Right ventricle myocardium superior (tissue), 1 donor: ENCODE measurements at regions not wholly inside any gene's neighbourhood (a gene's known extent, or its start where the extent isn't known, plus 50 kb on each side); places are given as distances from the start of the nearest gene placed in this dataset.
"Not testable (repeated sequence)": the region's sequence is repeated elsewhere in the genome, so short reads cannot be mapped to it uniquely, and the experiment has no call there.

ENCODE experiments used
- ATAC-seq: fragments of 200-7000 bp; cut with Tn5 transposase; one replicate; pipeline ENCODE4 v1.9.1; 2020; ENCODE audit warnings: mild to moderate bottlenecking; ENCODE audit not compliant: poor library complexity
- DNase-seq: peaks from one replicate; pipeline ENCODE4 v3.0.0-alpha.2; 2020
- intact Hi-C: fragments of 100-400 bp; cut with DNase I; formaldehyde crosslinking; loops from one replicate; pipeline ENCODE4 v1.11.2; 2022
- donor health status: DM: no; HTN: yes; CAD: no; lungs with severe emphysema.

GRCh38 chr21:18548249-18548648 lies 144.7 kb upstream of the TMPRSS15 start:
- intact Hi-C loops, result no loop called here
- ATAC-seq (no peak), DNase-seq (no peak)

GRCh38 chr21:18549214-18549905 lies 145.8 kb upstream of the TMPRSS15 start:
- DNase-seq, result no peak
- intact Hi-C loops, result no loop called here
- ATAC-seq, result no peak

GRCh38 chr21:18550361-18550760 lies 146.8 kb upstream of the TMPRSS15 start:
- ATAC-seq, result no peak
- intact Hi-C loops, result no loop called here

DNA sequence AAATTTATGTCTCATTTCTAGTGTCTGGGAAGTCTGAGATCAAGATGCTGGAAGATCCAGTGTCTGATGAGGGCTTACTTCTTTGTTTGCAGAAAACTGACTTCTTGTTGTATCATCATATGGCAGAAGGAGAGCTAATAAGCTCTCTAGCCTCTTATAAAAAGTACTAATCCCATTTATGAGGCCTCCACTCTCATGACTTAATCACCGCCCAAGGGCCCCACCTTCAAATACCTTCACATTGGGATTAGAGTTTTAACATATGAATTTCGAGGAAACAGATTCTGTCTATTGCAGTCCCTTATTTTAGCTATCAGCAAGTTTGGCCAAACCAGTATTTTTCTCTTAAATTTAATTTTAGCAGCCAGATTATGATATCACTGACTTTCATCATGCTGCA lies 150.2 kb upstream of the TMPRSS15 start:
- ATAC-seq, result no peak
- DNase-seq, result no peak
- intact Hi-C loops, result no loop called here

More at GRCh38 chr21:18550361-18550760, 146.8 kb upstream of the TMPRSS15 start:
- DNase-seq, result no peak

DNA sequence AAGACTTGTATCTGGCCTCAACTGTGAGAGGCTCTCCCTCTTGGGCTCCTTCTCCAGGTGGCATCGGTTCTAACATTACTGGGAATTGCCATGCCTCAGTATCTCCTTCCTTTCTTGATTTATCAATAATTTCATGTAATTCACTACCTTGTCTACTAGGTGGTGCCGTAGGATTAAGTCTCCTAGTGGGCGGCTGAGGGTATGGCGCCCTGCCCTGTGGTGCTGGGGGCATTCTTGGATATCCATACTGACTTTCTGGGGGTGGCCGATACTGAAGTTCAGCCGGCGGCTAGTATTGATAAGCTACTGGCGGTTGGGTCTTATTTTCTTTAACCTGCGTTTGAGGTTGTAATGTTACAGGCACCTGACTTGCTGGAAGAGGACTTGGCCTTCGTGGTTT lies 164.2 kb upstream of the TMPRSS15 start:
- intact Hi-C loops, ATAC-seq: not testable (repeated sequence)

GRCh38 chr21:18588001-18588662 lies 184.5 kb upstream of the TMPRSS15 start:
- ATAC-seq (no peak), DNase-seq (no peak)
- intact Hi-C loops, result no loop called here

More for the DNA sequence above, 164.2 kb upstream of the TMPRSS15 start:
- not testable (repeated sequence) for DNase-seq

- ATAC-seq (no peak), DNase-seq (no peak)
- intact Hi-C loops, result no loop called here
Measured at GRCh38 chr21:18601146-18601545, 197.6 kb upstream of the TMPRSS15 start.

- DNase-seq (no peak), ATAC-seq (no peak)
- intact Hi-C loops, result no loop called here
Measured at GRCh38 chr21:18602711-18603110, 199.1 kb upstream of the TMPRSS15 start.

DNA sequence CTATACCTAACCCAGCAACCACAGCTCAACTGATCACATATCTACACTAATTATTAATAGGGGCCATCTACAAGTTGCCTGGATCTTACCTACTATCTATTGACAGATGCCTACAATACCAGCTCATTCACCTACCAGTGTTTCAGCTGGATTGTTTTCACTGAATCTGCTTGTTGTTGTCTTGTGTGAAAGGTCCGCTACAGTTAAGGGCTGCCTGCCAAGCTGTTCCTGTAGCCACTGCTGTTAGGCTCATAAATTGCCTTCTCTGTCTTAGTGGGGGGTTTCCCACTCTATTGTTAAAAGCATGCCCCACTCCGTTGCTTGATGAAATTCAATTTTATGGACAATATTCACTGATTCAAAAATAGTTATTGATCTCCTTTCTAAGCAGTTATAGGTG lies 199.7 kb upstream of the TMPRSS15 start:
- intact Hi-C loops, result no loop called here
- no peak for ATAC-seq
- no peak for DNase-seq

DNA sequence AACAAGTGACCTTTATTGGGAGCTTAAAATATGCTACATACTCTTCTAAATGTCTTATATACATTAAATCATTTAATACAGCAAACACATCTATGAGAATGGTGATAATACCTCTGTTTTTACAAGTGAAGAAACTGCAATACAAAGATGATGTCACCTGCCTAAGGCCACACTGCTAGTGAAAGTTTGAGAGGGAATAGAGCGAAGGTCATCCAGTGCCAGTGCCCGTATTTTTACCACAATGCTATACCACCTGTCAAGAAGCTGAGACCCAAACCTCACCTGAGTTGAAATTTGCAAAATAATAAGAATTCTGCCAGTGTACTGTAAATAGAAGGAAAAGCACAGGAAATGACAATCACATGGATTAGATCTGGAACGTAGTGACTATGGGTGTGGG lies 200.4 kb upstream of the TMPRSS15 start:
- ATAC-seq (no peak), DNase-seq (no peak)
- intact Hi-C loops, result no loop called here

GRCh38 chr21:18608226-18608625 lies 204.6 kb upstream of the TMPRSS15 start:
- ATAC-seq (no peak), DNase-seq (no peak)
- intact Hi-C loops, result no loop called here

GRCh38 chr21:18614303-18614702 lies 210.7 kb upstream of the TMPRSS15 start:
- no peak for ATAC-seq
- intact Hi-C loops, result no loop called here

DNA sequence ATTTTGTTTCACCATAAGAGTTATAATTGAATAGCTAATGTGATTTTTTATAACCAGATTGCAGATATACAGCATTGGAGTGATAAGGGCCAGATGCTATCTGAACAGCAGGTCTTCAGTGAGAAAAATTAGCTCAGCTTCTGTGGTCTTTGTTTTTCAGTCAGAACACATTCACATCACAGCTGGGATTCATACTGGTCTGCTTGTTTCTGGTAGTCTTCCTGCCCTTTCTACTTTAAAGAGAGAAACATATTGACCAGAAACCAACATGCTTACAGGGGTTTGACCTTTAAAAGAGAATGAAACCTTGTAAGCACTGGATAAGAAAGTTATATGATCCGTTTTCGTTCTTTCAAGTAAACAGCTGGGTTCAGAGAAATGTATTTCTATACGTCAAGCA lies 213.7 kb upstream of the TMPRSS15 start:
- ATAC-seq (no peak), DNase-seq (no peak)
- intact Hi-C loops, result no loop called here

More at GRCh38 chr21:18614303-18614702, 210.7 kb upstream of the TMPRSS15 start:
- no peak for DNase-seq

- DNase-seq, result no peak
- intact Hi-C loops, result no loop called here
Measured at GRCh38 chr21:18620436-18620835, 216.9 kb upstream of the TMPRSS15 start.

GRCh38 chr21:18622383-18622782 lies 218.8 kb upstream of the TMPRSS15 start:
- ATAC-seq, result no peak
- DNase-seq, result no peak
- intact Hi-C loops, result no loop called here

More at GRCh38 chr21:18620436-18620835, 216.9 kb upstream of the TMPRSS15 start:
- no peak for ATAC-seq

GRCh38 chr21:18630446-18630845 lies 226.9 kb upstream of the TMPRSS15 start:
- DNase-seq (no peak), ATAC-seq (no peak)
- intact Hi-C loops, result no loop called here

GRCh38 chr21:18636897-18637296 lies 233.3 kb upstream of the TMPRSS15 start:
- DNase-seq, result no peak
- intact Hi-C loops, result no loop called here
- ATAC-seq, result no peak

DNA sequence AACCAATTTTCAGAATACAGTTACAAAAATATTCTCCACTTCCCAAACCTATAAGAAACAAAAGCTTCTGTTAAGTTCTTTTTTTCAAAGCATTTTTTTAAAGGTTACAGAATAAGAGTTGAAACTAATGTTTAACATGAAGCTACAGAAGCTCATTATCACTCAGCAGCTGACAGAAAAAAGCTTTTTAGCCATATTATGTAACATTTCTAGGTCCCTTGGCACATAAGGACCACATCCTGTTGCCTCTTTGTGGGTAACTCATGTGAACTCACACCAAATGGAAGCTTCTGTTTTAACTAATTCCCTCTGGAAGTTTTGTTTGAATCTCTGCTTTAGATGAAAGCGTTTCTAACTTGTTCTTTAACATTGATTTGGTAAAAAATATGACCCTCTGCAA lies 242.5 kb upstream of the TMPRSS15 start:
- intact Hi-C loops, result no loop called here
- no peak for DNase-seq
- no peak for ATAC-seq

DNA sequence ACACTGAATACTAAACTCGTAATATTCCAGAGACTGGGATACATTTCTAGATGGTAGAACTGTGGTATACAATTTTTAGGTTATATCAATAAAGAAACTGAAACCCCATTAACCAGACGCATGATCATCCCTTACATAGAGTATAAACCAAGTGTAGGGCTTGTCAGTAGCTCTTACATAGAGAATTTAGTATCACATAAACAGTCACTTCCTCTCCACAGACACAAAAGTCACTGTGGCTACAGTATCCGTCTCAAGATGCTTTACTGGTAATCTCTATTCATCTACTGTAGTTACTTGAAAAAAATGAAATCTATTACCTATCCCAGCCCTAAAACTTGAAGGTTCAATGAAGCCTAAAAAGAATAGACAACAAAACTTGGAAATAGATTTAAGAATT lies 252.3 kb upstream of the TMPRSS15 start:
- intact Hi-C loops, result no loop called here
- no peak for DNase-seq
- ATAC-seq, result no peak

DNA sequence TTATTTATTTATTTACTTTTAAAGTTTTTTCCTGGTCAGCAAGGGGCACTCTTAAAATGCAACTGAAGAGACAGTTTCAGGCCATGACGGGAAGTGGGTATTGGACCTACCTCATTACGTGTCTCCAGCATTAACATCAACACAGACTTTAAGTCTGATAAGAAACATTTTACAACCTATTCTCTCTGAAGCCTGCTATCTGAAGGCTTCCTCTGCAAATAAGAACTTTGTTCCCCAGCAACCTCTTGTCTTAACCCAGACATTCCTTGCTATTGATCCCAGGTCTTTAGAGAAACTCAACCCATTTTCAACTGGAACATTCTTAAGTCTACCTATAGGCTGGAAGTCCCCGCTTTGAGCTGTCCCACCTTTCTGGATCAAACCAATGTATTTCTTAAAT lies 258.3 kb upstream of the TMPRSS15 start:
- DNase-seq, result no peak
- intact Hi-C loops, result no loop called here
- no peak for ATAC-seq
